ENCODE measurements at regions not wholly inside any gene's neighbourhood (a gene's known extent, or its start where the extent isn't known, plus 50 kb on each side); places are given as distances from the start of the nearest gene placed in this dataset.

GRCh38 chr1:14141656-14142055, 441.7 kb downstream of the PRDM2 start:
- TF ChIP-seq EZH2 (IDR thresholded peaks at IDR 0.05; ENCODE audit: borderline replicate concordance, low read depth, low read length, severe bottlenecking) (no peak), GATA2 (IDR thresholded peaks at IDR 0.05; ENCODE audit: insufficient read depth, insufficient read length, low read depth, low read length) (no peak), CTCF (IDR thresholded peaks at IDR 0.05; ENCODE audit: extremely low read depth in 1 of 2, insufficient read depth in 1 of 2, low read depth in 1 of 2, low read length in 2 of 2) (no peak), JUN (IDR thresholded peaks at IDR 0.05; ENCODE audit: borderline replicate concordance, insufficient read depth, insufficient read length, low read depth) (no peak), MAX (IDR thresholded peaks at IDR 0.05; ENCODE audit: insufficient read depth, insufficient read length) (no peak), MYC (IDR thresholded peaks at IDR 0.05; ENCODE audit: low read depth, low read length) (no peak), POLR2AphosphoS5 (IDR thresholded peaks at IDR 0.05; ENCODE audit: insufficient read depth, low read depth, low read length) (no peak), POLR2A (IDR thresholded peaks at IDR 0.05; ENCODE audit: low read depth, low read length) (no peak), FOS (IDR thresholded peaks at IDR 0.05; ENCODE audit: borderline replicate concordance, insufficient read depth, low read length) (no peak)
- BruUV-seq (replicated peaks): no TSS peak
- no peak overlapping the region for H3K4me2 ChIP-seq (ENCODE audit: insufficient read depth, low read length)
- H3K4me1 ChIP-seq (ENCODE audit: control insufficient read depth, extremely low read depth, insufficient read depth, low read length): no peaks in the 10 kb centered on the region
- ChIA-PET CTCF (no interaction called here), POLR2A (no interaction called here)
- no peaks in the 10 kb centered on the region for H3K9me1 ChIP-seq (replicated peaks; ENCODE audit: control insufficient read depth, extremely low read depth, insufficient read depth, low read length)
- no peak overlapping the region for H2AFZ ChIP-seq (ENCODE audit: low read depth, low read length)
- dilution Hi-C loops (cut with MboI; ENCODE audit: extremely low pct_ligation_motif_present, low sequenced_read_pairs) (no loop called here), intact Hi-C loops (cut with micrococcal nuclease) (no loop called here)
- no peak overlapping the region for H3K4me3 ChIP-seq (replicated peaks in 1 of 3; ENCODE audit: insufficient read depth in 1 of 3, low read depth in 1 of 3, low read length in 3 of 3)
- H3K27me3 ChIP-seq (ENCODE audit: control insufficient read depth in 2 of 2, insufficient read depth in 2 of 2, low read length in 2 of 2): no peaks in the 10 kb centered on the region
- no peaks in the 10 kb centered on the region for H4K20me1 ChIP-seq (replicated peaks; ENCODE audit: control insufficient read depth, extremely low read depth, insufficient read depth, low read length)
- no peaks in the 10 kb centered on the region for H3K79me2 ChIP-seq (ENCODE audit: control insufficient read depth, insufficient read depth, low read length)
- peaks cover 2% of the 10 kb centered on the region for H3K9me3 ChIP-seq (replicated peaks; ENCODE audit: control insufficient read depth, insufficient read depth, low read length)
- no peak for DNase-seq (ENCODE audit: low read depth, low spot score)
- no peak overlapping the region for H3K9ac ChIP-seq (replicated peaks; ENCODE audit: extremely low read depth, insufficient read depth, low read length)
- H3K36me3 ChIP-seq (ENCODE audit: control insufficient read depth in 2 of 2, extremely low read depth in 1 of 2, insufficient read depth in 2 of 2, low read length in 2 of 2): no peaks in the 10 kb centered on the region
- FAIRE-seq: no peak
- no peak overlapping the region for H3K27ac ChIP-seq (ENCODE audit: insufficient read depth, low read depth, low read length)
